Aorta (tissue), 5 donors: ENCODE measurements at regions not wholly inside any gene's neighbourhood (a gene's known extent, or its start where the extent isn't known, plus 50 kb on each side); places are given as distances from the start of the nearest gene placed in this dataset.

Source experiments
- ATAC-seq: fragments of 200-7000 bp; cut with Tn5 transposase; one replicate; pipeline ENCODE4 v1.9.1; 2022; ENCODE audit warnings: moderate library complexity; ENCODE audit not compliant: low FRiP score
- DNase-seq, 2 donors: peaks; one replicate each; pipeline ENCODE4 v3.0.0-alpha.2; 2020
- H3K27ac ChIP-seq, 2 donors: one replicate each; pipeline ENCODE4 v1.5.1; 2013; ENCODE audit warnings: low read length in 2 of 2, mild to moderate bottlenecking in 2 of 2, moderate library complexity in 2 of 2, control low read depth in 1 of 2, inconsistent platforms in 1 of 2, low read depth in 1 of 2
- H3K27me3 ChIP-seq, 2 donors: one replicate each; pipeline ENCODE4 v1.6.1; 2013; ENCODE audit warnings: control low read depth in 1 of 2, low read length in 1 of 2, mild to moderate bottlenecking in 1 of 2, moderate library complexity in 1 of 2; ENCODE audit not compliant: insufficient read depth in 2 of 2, control insufficient read depth in 1 of 2
- H3K36me3 ChIP-seq, 2 donors: one replicate each; pipeline ENCODE4 v1.6.1; 2013; ENCODE audit warnings: control low read depth in 1 of 2, low read length in 1 of 2, mild to moderate bottlenecking in 1 of 2; ENCODE audit not compliant: insufficient read depth in 2 of 2, control insufficient read depth in 1 of 2
- H3K4me1 ChIP-seq, 2 donors: one replicate each; pipeline ENCODE4 v1.6.1; 2013; ENCODE audit warnings: low read length in 2 of 2, control low read depth in 1 of 2, mild to moderate bottlenecking in 1 of 2, moderate library complexity in 1 of 2; ENCODE audit not compliant: insufficient read depth in 2 of 2, control insufficient read depth in 1 of 2
- H3K4me3 ChIP-seq, 2 donors: one replicate each; pipeline ENCODE4 v1.5.1; 2013; ENCODE audit warnings: low read length in 2 of 2, control low read depth in 1 of 2, mild to moderate bottlenecking in 1 of 2
- H3K9me3 ChIP-seq: one replicate; pipeline ENCODE4 v1.6.1; 2013; ENCODE audit warnings: mild to moderate bottlenecking, low read length; ENCODE audit not compliant: control insufficient read depth
- WGBS, 2 donors: extraction: QIAGEN DNeasy Blood & Tissue Kit; methylation state at CpG; one replicate each; pipeline ENCODE4 v1.1.7; 2013; 5-methylcytosine and 5-hydroxymethylcytosine counted together
- intact Hi-C, 2 donors: fragments of 100-400 bp; cut with DNase I; formaldehyde crosslinking; loops; one replicate each; pipeline versions ENCODE4 v1.14.2 to v1.15.0; 2022
- donor health status: healthy with polysubstance abuse.
- donor health status: Bipolar disorder and iron deficiency.
- donor health status: DM: no; HTN: no; CAD: no.
- donor health status: DM: no; HTN: no; CAD: no.
- donor health status: DM: yes; HTN: yes; CAD: no.

DNA sequence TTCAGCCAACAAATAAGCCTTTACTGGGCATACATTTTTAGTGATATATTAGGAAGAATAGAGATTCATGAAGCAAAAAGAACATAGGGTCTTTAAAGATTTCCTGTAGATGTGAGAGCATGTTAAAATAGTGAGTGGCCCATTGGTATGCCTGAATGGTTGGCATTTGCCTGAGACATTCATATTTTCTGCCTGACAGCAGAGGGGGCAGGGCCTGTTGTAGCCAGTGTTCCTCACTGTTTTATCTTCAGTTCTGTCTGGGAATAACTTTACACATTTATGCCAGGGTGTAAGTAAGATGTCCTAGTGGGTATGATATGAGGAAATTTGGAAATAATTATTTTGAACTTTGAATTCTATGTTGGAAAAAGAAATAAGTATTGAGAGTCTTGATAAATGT, 704.7 kb upstream of the ARPP21 start:
- DNase-seq (no peak), ATAC-seq (no peak)
- H3K9me3 ChIP-seq: peaks cover 2% of the 10 kb centered on the region
- no peak overlapping the region for H3K4me3 ChIP-seq
- H3K27me3 ChIP-seq: peaks cover 0 to 2% of the 10 kb centered on the region in 2 donors
- H3K4me1 ChIP-seq: no peaks in the 10 kb centered on the region
- H3K36me3 ChIP-seq: no peaks in the 10 kb centered on the region
- intact Hi-C loops: no loop called here
- no peak overlapping the region for H3K27ac ChIP-seq

DNA sequence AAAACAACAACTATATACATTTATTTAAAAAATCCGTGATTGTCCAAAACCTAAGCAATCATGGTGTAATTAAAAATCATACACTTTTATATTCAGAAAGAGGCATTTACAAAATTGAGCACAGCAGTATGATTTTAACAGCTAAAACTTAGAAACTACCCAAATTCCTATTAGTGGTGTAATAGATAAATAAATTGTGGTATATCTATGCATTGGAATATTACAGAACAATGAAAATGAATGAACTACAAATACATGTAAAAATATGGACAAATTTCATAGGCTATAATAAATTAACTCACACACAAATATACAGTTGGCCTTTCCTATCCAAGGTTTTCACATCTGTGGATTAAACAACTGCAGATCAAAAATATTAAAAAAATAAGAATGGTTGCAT, 700.5 kb upstream of the ARPP21 start:
- Histone ChIP-seq H3K9me3 (no peaks in the 10 kb centered on the region), H3K4me3 (no peak overlapping the region), H3K4me1 (no peaks in the 10 kb centered on the region), H3K27ac (no peak overlapping the region), H3K36me3 (no peaks in the 10 kb centered on the region), H3K27me3 (no peaks in the 10 kb centered on the region)
- 95 to 97% methylated on average over 1 of the region's 1 CpG for WGBS, 2 donors
- ATAC-seq (no peak), DNase-seq (no peak)
- intact Hi-C loops: no loop called here

- H3K27me3 ChIP-seq: no peaks in the 10 kb centered on the region
- no peaks in the 10 kb centered on the region for H3K9me3 ChIP-seq
- H3K4me3 ChIP-seq: no peak overlapping the region
- no peaks in the 10 kb centered on the region for H3K4me1 ChIP-seq
- DNase-seq: no peak
- H3K27ac ChIP-seq: no peak overlapping the region
- H3K36me3 ChIP-seq: no peaks in the 10 kb centered on the region
- ATAC-seq: no peak
- intact Hi-C loops: no loop called here
Observed at GRCh38 chr3:34942256-34942655, 697.1 kb upstream of the ARPP21 start.

GRCh38 chr3:34947834-34948233, 691.5 kb upstream of the ARPP21 start:
- Histone ChIP-seq H3K27me3 (no peaks in the 10 kb centered on the region), H3K27ac (no peak overlapping the region), H3K36me3 (no peaks in the 10 kb centered on the region), H3K9me3 (no peaks in the 10 kb centered on the region), H3K4me3 (no peak overlapping the region), H3K4me1 (peaks cover 0 to 3% of the 10 kb centered on the region in 2 donors)
- ATAC-seq (no peak), DNase-seq (no peak)
- intact Hi-C loops: loop anchor here in 1 of 2 donors (2.0 kb wide), 1 partner anchor 25 kb away; no protein-coding TSS in a partner anchor

DNA sequence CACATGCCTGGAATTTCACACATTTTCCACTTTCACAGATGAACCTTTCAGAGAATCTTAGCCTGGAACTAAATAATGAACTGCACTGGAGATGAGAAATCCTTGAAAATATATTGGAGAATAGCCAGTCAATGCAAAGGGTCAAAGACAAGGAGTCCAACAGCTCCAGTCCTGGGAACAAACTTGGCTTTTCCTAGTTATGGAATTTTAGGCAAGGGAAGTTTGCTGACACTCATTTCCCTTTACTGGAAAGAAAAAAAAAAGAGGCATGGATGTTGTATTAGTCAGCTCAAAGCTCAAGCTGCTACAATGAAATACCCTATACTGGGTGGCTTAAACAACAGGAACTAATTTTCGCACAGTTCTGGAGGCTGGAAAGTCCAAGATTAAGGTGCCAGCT, 690.8 kb upstream of the ARPP21 start:
- Histone ChIP-seq H3K4me1 (peaks cover 0 to 3% of the 10 kb centered on the region in 2 donors), H3K27ac (no peak overlapping the region), H3K4me3 (no peak overlapping the region), H3K36me3 (no peaks in the 10 kb centered on the region), H3K27me3 (no peaks in the 10 kb centered on the region), H3K9me3 (no peaks in the 10 kb centered on the region)
- 60 to 63% methylated on average over 1 of the region's 1 CpG for WGBS, 2 donors
- DNase-seq (no peak), ATAC-seq (no peak)
- intact Hi-C loops: loop anchor here in 1 of 2 donors (2.0 kb wide), 1 partner anchor 24 kb away; no protein-coding TSS in a partner anchor

GRCh38 chr3:34955680-34956079, 683.6 kb upstream of the ARPP21 start:
- ATAC-seq (no peak), DNase-seq (no peak)
- H3K27ac ChIP-seq: no peak overlapping the region
- no peak overlapping the region for H3K4me3 ChIP-seq
- no peaks in the 10 kb centered on the region for H3K4me1 ChIP-seq
- WGBS, 2 donors: 91 to 100% methylated on average over 1 of the region's 1 CpG
- H3K36me3 ChIP-seq: no peaks in the 10 kb centered on the region
- intact Hi-C loops: loop anchor here in 1 of 2 donors (10.0 kb wide), 1 partner anchor 171 kb away; no protein-coding TSS in a partner anchor
- no peaks in the 10 kb centered on the region for H3K9me3 ChIP-seq
- H3K27me3 ChIP-seq: no peaks in the 10 kb centered on the region

DNA sequence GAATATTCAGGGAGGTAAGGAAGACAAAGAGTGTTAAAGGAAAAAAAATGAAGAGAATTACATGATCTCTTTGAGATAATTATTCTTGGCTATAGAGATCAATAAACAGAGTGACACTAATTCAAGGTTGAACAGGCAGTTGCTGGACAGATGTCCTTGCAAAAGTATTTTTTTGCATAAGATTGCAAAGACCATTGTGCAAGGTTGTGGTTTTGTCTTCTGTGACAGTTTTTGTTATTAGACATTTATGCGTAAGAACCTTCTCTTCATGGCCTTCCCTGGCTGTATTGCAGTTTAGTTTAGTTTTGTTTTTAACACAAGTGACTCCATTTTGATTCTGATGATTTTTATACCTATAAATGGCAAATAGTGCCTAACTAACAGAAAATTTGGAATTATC, 682.8 kb upstream of the ARPP21 start:
- no peaks in the 10 kb centered on the region for H3K27me3 ChIP-seq
- intact Hi-C loops: loop anchor here in 1 of 2 donors (10.0 kb wide), 1 partner anchor 172 kb away; no protein-coding TSS in a partner anchor
- H3K27ac ChIP-seq: no peak overlapping the region
- H3K36me3 ChIP-seq: no peaks in the 10 kb centered on the region
- ATAC-seq (no peak), DNase-seq (no peak)
- H3K4me3 ChIP-seq: no peak overlapping the region
- H3K9me3 ChIP-seq: no peaks in the 10 kb centered on the region
- no peaks in the 10 kb centered on the region for H3K4me1 ChIP-seq
- 95 to 99% methylated on average over 1 of the region's 1 CpG for WGBS, 2 donors

- Histone ChIP-seq H3K4me1 (no peaks in the 10 kb centered on the region), H3K36me3 (no peaks in the 10 kb centered on the region), H3K4me3 (no peak overlapping the region), H3K27ac (no peak overlapping the region), H3K9me3 (no peaks in the 10 kb centered on the region), H3K27me3 (no peaks in the 10 kb centered on the region)
- intact Hi-C loops: loop anchor here in 1 of 2 donors (10.0 kb wide), 1 partner anchor 173 kb away; no protein-coding TSS in a partner anchor
- DNase-seq: no peak
- ATAC-seq: no peak
- 23 to 45% methylated on average over 1 of the region's 1 CpG for WGBS, 2 donors
Observed at GRCh38 chr3:34957677-34958076, 681.6 kb upstream of the ARPP21 start.

DNA sequence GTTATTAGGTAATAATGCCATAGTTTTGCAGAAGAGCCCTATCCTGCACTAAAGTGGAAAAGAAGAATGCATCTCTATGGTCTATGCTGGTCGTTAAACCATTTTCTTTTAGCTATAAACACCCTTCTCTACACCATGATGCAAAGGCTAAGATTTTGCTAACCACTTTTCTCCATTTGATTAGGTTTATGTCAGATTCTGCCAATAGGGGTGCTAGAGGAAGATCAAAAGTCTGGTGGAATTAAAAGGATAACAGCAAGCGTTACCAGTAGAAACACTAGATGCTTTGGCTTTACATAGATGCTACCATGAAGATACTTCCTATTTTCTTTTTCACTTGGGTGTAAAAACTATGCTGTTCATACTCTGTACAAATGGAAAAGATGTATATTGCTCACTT, 669.8 kb upstream of the ARPP21 start:
- Histone ChIP-seq H3K27me3 (no peaks in the 10 kb centered on the region), H3K4me3 (no peak overlapping the region), H3K27ac (no peak overlapping the region), H3K4me1 (peaks cover 0 to 3% of the 10 kb centered on the region in 2 donors), H3K9me3 (no peaks in the 10 kb centered on the region), H3K36me3 (no peaks in the 10 kb centered on the region)
- intact Hi-C loops: no loop called here
- WGBS, 2 donors: 91 to 92% methylated on average over 2 of the region's 2 CpGs
- no peak for DNase-seq
- ATAC-seq: no peak
